DMS 273 (cell line): ENCODE measurements at regions not wholly inside any gene's neighbourhood (a gene's known extent, or its start where the extent isn't known, plus 50 kb on each side); places are given as distances from the start of the nearest gene placed in this dataset.
A peak's percentile ranks its signal among the peaks of the same experiment; 100 is the strongest.

Source experiments
- DNase-seq: peaks from one replicate; lab custom pipeline; 2025; ENCODE audit not compliant: unreplicated experiment; lab: John Stamatoyannopoulos, UW

- DNase-seq: no peak
These were observed 1091.2 kb upstream of the PIK3C3 start for GRCh38 chr18:40863801-40864200.

GRCh38 chr18:40860189-40860588, 1094.8 kb upstream of the PIK3C3 start:
- DNase-seq: no peak

GRCh38 chr18:40855661-40856060, 1099.4 kb upstream of the PIK3C3 start:
- no peak for DNase-seq

GRCh38 chr18:40852406-40852805, 1102.6 kb upstream of the PIK3C3 start:
- DNase-seq: no peak

GRCh38 chr18:40851014-40851429, 1104.0 kb upstream of the PIK3C3 start:
- DNase-seq: peak; percentile 61

- DNase-seq: no peak
These were observed 1105.1 kb upstream of the PIK3C3 start for GRCh38 chr18:40849886-40850285.

GRCh38 chr18:40841467-40841866, 1113.6 kb upstream of the PIK3C3 start:
- DNase-seq: no peak

GRCh38 chr18:40841063-40841462, 1114.0 kb upstream of the PIK3C3 start:
- DNase-seq: no peak

- DNase-seq: no peak
These were observed 1122.7 kb upstream of the PIK3C3 start for GRCh38 chr18:40832362-40832761.

GRCh38 chr18:40824291-40824690, 1130.7 kb upstream of the PIK3C3 start:
- no peak for DNase-seq

- no peak for DNase-seq
These were observed 1133.3 kb upstream of the PIK3C3 start for GRCh38 chr18:40821596-40822243.

GRCh38 chr18:40812981-40813515, 1142.0 kb upstream of the PIK3C3 start:
- no peak for DNase-seq

GRCh38 chr18:40810372-40810771, 1144.7 kb upstream of the PIK3C3 start:
- DNase-seq: no peak

- DNase-seq: no peak
These were observed 1165.7 kb upstream of the PIK3C3 start for GRCh38 chr18:40789286-40789685.

- DNase-seq: no peak
These were observed 1172.4 kb upstream of the PIK3C3 start for GRCh38 chr18:40782453-40783130.

GRCh38 chr18:40769786-40770185, 1185.2 kb upstream of the PIK3C3 start:
- DNase-seq: no peak

GRCh38 chr18:40760251-40760650, 1194.8 kb upstream of the PIK3C3 start:
- no peak for DNase-seq

GRCh38 chr18:40754477-40754876, 1200.6 kb upstream of the PIK3C3 start:
- no peak for DNase-seq

- no peak for DNase-seq
These were observed 1202.7 kb upstream of the PIK3C3 start for GRCh38 chr18:40752316-40752715.

- DNase-seq: no peak
These were observed 1203.8 kb upstream of the PIK3C3 start for GRCh38 chr18:40751186-40751585.

- no peak for DNase-seq
These were observed 1216.0 kb upstream of the PIK3C3 start for GRCh38 chr18:40739029-40739428.

- DNase-seq: no peak
These were observed 1216.6 kb upstream of the PIK3C3 start for GRCh38 chr18:40738321-40738880.
